HG03520 (cell line): ENCODE measurements at regions not wholly inside any gene's neighbourhood (a gene's known extent, or its start where the extent isn't known, plus 50 kb on each side); places are given as distances from the start of the nearest gene placed in this dataset.
"Not testable (repeated sequence)": the region's sequence is repeated elsewhere in the genome, so short reads cannot be mapped to it uniquely, and the experiment has no call there.

Source experiments
- ATAC-seq: cut with Tn5 transposase; IDR thresholded peaks from one replicate; pipeline ENCODE4 v1.9.1; 2021; ENCODE audit warnings: mild to moderate bottlenecking, moderate library complexity; ENCODE audit not compliant: unreplicated experiment

DNA sequence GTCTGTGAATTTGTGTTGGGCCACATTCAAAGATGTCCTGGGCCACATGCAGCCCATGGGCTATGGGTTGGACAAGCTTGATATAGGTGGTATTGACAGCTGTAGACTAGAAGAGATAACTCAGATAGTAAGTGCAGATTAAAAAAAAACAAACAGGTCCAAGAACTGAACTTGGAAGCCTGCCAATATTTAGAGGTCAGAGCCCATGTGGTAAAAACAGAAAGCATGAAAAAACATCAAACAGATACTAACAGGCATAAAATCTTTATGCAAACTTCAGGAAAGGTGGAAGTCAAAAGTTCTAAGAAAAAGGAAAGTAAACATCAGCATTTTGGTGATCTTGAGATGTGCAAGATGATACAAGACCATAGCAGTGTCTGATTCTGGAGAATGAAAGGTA, 155.1 kb upstream of the NR4A3 start:
- ATAC-seq, result no peak

DNA sequence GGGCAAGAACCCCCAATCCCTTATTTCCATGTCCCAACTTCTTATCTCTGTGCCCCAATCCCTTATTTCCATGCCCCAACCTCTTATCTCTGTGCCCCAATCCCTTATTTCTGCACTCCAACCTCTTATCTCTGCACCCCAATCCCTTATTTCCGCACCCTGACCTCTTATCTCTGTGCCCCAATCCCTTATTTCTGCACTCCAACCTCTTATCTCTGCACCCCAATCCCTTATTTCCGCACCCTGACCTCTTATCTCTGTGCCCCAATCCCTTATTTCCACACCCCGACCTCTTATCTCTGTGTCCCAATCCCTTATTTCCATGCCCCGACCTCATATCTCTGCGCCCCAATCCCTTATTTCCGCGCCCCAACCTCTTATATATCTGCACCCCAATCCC, 150.8 kb upstream of the NR4A3 start:
- ATAC-seq, result not testable (repeated sequence)

DNA sequence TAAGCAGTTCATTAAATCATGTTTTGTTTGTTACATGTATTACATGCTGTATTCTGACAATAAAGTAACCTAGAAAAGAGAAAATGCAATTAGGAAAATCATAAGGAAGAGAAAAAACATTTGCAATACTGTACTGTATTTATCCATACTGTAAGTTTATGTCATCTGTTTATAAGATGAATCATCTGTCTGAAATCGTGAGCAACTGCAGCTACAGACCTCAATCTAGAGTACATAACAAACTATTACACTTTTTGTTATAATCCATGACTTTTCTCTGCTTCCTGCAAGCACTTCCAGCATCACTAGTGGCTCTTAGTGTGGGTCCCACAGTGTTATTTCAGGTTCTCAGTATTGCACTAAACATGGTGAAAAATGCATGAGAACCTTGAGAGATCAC, 144.4 kb upstream of the NR4A3 start:
- ATAC-seq, result no peak

DNA sequence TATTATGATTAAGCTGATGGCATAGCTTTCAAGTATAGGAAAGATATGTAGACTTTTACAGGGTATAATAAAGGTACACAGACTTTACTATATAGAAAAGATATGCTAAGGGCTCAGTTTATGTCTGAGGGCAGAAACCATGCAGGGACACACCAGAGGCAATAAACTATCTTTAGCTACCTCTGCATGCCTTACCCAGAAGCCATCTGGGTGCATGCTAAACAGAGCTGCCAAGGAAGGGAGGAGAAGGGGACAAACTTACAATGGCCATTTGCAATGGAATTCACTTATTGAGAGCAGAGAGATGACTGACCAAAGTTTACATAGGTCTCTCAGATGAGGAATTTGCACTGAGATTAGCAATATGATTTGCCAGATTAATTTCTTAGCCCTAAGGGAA, 143.1 kb upstream of the NR4A3 start:
- ATAC-seq, result no peak

DNA sequence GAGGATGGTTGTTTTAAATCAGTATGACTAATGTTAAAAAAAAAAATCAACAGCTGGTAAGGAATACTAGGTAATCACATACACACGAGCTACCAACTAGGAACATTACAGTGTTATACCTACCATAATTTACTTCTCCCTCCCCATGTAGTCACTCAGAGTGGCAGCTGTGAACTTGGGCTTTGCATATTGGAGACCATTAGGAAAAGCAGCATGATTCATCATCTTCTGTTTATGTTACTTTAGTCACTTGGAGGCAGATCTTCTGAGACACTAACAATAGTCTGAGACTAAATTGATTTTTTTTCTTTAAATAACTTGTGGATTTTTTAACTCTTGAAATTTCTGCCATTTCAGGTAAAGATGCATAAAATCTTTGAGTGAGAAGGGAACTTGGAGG, 141.5 kb upstream of the NR4A3 start:
- no peak for ATAC-seq

DNA sequence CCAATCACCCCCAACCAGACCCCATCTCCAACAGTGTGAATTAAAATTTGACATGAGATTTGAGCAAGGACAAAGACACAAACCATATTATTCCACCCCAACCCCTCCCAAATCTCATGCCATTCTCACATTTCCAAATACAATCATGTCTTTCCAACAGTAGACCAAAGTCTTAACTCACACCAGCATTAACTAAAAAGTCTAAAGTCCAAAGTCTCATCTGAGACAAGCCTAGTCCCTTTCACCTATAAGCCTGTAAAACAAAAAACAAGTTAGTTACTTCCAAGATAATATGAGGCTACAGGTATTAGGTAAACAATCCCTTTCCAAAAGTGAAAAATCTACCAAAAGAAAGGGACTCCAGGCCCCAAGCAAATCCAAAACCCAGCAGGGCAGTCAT, 140.6 kb upstream of the NR4A3 start:
- no peak for ATAC-seq

DNA sequence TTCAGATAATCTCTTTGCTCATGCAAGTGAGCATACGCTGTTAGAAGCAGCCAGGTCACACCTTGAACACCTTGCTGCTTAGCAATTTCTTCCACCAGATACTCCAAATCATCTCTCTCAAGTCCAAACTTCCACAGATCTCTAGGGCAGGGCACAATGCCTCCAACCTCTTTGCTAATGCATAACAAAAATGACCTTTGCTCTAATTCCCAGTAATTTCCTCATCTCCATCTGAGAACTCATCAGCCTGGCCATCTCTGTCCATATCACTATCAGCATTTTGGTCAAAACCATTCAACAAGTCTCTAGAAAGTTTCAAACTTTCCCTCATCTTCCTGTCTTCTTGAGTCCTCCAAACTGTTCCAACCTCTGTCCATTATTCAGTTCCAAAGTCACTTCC, 139.3 kb upstream of the NR4A3 start:
- ATAC-seq, result no peak

DNA sequence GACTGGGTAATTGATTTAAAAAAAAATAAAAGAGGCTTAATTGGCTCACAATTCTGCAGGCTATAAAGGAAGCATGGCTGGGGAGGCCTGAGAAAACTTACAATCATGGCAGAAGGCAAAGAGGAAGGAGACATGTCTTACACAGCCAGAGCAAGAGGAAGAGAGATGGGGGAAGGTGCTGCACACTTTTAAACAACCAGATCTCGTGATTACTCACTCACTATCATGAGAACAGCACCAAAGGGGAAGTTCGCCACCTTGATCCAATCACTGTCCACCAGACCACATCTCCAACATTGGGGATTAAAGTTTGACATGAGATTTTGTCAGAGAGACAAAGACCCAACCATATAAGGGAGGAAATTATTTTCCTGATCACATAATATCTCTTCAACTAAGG, 138.8 kb upstream of the NR4A3 start:
- no peak for ATAC-seq

DNA sequence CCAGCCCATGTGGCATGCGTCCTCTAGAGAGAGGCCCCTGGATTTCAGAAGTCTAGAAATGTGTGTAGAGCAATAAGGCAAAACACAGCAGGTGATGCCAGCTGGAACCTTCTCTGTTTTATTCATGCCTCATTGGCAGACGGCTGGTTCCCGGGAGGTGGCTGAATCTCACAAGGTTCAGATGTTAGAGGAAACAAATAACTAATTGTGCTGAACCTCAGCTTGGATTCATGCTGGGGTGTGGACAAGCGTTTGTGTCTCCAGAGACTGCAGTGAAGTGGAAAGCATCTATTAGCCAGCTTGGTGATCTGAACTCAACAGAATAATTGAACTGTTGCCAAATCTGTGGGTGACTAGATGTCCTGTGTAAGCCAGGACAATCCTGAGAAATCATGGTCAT, 131.1 kb upstream of the NR4A3 start:
- ATAC-seq, result no peak

DNA sequence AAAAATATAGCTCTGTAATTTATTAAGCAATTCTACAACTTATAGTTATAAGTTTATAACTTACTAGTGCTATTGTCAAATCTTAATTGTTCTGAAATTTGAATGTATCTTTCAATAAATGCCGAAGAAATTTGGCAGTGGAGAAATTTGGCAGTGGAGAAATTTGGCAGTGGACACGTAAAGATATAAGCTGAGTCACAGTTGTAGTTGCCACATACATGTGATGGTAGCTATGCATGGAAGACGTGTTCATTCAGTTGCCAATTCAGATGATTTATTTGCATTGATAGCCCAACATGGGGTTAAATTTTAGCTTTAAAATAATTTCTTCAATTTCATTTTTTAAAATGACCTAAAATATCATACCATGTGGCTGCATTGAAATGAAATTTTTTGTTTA, 127.8 kb upstream of the NR4A3 start:
- no peak for ATAC-seq

DNA sequence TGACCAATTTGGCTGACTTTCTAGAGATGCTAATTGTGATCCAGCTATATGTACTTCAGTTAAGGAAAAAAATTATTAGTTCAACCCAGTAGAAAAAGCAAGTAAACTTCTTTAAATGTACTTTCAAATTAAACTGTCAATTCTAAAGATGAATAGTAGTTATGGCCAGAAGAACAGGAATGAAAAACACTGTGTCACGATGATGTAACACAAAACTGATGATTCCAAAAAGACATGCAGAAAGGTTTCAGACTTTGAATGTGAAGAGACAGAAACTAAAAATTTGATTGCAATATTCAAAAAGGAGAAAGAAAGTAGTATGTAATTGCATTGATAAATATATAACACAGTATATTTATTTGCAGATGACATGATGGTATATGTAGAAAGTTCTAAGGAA, 127.3 kb upstream of the NR4A3 start:
- no peak for ATAC-seq

DNA sequence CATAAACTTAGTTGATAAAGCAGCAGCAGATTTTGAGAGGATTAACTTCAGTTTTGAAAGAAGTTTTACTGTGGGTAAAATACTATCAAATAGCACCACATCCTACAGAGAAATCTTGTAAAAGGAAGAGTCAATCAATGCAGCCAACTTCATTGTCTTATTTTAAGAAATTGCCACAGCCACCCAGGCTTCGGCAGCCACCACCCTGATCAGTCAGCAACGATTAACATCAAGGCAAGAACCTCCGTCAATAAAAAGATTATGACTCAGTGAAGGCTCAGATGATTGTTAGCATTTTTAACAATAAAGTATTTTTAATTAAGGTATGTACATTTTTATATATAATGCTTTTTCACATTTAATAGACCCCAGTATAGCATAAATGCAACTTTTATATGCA, 122.3 kb upstream of the NR4A3 start:
- ATAC-seq, result no peak

DNA sequence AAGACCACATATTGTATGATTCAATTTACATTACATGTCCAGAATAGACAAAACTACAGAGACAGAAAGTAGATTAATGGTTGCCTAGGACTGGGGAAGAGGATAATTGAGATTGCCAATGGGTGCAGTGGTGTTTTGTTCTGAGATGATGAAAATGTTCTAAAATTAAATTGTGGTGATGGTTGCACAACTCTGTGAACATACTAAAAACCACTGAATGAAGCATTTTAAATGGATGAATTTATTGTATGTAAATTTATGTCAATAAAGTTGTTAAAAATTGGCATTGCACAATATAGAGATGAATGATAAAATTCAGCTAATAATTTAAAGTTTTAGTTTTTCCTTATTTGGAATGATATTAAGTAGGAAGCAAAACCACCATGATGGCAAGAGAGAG, 109.5 kb upstream of the NR4A3 start:
- ATAC-seq, result no peak

DNA sequence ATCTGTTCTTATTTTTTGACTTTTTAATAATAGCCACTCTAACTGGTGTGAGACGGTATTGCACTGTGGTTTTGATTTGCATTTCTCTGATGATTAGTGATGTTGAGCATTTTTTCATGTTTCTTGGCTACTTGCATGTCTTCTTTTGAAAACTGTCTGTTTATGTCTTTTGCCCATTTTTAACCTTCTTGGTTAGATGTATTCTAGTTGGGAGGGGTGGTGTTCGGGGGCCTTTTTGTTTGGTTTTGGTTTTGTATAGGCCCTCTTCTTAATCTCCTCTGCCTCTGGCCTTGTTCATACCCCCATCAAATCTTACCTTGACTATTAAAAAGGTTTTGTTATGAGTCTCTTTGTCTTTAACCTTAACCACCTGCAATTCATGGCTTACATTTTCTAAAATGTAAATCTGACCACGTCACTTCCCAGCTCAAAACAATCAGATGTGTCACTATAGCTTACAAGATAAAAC, 107.8 kb upstream of the NR4A3 start:
- no peak for ATAC-seq

DNA sequence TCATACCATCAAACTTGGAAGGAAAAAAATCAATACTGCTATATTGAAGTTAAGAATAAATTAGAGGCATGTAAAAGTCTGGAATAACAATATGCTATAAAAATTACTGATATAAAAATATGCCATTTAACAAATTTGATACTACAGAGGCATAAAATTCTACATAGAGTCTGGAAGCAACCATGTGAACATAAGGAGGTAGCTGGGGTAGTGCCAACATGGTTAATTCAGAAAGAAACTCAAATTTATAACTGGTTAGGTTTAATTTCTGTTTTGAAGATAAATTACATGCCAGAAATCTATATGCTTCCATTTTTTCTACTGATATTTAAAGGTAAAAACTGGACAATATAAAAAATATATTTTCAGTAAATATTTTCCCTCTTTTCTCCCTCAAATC, 103.1 kb upstream of the NR4A3 start:
- ATAC-seq, result no peak

DNA sequence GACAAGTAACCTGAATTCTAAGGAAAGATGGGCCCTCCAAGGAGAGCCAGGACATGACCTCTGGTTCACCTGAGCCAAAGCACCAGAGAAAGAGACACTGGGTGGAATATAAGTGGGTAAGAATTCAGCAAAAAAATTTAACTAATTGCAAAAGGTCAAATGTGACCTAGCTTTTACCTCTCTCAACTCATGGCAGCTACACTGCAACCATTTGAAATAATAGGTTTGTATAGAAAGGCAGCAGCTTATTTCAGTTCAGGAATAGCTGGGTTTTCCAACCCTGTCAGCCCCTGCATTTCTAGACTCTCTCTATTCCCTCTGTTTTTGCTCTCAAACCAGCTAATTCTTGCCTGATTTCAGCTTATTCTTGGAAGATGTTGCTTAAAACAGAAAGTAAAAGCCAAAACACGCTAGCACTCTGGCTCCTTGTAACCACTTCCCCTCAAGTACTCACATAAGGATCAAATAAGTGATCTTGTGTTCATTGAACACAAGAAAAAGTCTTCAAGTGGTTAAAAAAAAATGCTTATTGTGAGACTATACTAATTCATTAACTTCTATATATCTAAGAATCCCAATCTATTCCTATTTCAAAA, 101.1 kb upstream of the NR4A3 start:
- ATAC-seq, result peak; percentile 74

DNA sequence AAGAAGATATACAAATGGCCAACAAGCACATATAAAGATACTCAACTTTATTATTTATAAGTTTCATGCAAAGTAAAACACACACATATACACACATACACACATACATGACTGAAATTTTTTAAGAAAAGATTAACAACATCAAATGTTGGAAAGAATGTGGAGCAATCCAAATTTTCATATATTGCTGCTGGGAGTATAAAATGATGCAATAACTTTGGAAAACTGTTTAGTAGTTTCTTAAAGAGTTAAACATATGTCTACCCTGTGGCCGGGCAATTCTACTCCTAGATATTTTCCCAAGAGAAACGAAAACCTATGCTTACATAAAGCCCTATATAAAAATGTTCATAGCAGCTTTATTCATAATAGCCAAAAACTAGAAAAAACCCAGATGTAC, 99.8 kb upstream of the NR4A3 start:
- no peak for ATAC-seq

DNA sequence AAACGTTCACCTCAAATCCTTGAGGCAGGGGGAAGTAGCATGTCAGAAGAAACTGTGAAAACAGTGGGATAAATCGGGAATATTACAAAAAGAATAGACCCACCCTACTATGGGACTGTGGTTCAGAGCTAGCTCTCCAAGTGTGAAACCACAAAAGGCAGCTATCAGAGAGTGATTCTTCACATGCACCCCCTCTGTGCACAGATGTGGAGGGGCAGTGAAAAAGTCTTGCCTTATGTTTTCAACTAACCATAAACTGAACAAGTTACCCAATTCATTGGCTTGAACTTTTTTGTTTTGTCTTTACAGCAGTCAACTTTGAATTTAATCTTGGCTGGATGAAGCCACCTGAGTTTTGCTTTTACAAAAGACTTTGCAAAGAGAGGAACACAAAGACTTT, 98.8 kb upstream of the NR4A3 start:
- no peak for ATAC-seq

DNA sequence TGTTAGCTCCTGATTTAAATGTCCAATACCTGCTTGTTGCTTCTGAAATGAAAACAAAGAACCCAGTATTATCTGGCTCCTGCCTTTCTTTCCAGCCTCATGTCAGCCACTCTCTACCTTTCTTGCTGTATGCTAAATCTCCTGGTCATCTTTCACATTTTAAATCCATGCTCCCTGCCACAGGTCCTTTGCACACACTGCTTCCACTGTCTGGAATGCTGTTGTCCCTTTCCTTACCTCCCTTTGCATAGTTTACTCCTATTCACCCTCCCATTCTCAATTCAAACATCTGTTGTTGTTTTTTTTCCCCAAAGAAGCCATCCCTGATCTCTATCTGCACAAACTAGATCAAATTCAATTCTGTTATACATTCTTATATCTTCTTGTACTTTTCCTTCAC, 97.0 kb upstream of the NR4A3 start:
- no peak for ATAC-seq

DNA sequence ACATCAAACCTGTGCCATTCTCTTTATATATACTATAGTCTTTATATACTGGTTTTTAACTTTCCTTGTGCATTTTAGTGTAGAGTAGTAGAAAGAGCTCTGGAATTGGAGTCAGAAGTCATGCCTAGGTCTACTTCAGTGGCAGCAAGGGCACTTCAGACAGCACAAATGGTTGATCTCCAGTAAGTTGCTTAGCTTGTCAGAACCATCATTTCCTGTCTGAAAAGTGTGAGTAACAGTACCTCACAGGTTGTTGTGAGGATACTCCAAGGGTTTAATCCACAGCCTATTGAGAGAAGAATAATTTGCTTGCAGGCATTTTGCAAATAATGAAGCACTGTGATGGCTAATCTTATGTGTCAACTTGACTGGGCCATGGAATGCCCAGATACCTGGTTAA, 95.8 kb upstream of the NR4A3 start:
- ATAC-seq, result no peak

DNA sequence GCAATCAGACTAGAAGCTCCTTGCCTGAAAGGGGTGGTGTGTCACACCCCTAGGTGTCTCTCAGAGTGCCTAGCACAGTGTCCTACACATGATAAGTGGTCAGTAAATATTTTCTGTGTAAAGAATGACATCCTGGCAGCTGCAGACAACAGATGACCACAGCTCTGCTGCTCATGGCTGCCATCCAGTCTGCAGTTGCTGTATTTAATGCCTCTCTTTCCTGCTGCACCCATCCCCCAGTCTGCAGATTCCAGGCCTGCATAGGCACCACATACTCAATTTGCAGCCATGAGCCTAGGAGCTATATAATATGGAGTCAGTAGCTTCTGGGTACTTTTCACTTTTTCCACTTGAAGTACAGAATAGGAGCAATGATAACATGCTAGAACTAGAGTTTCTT, 94.9 kb upstream of the NR4A3 start:
- ATAC-seq, result no peak

DNA sequence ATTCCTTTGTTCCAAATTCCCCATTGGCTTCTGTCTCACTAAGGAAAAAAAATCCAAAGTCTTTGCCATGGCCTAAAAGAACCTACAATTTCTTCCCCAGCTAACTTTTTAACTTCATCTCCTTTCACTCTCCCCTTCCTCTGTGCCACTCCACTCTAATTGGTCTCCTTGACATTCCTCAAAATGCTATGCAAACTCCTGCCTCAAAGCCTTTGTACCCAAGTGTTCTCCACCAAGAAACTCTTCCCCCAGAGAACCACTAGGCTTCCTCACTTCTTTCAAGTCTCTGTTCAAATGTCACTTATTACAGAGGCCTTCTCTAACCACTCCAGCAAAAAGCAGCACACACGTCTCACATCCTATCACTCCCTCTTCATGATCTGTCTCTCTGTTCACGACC, 91.6 kb upstream of the NR4A3 start:
- ATAC-seq, result no peak

DNA sequence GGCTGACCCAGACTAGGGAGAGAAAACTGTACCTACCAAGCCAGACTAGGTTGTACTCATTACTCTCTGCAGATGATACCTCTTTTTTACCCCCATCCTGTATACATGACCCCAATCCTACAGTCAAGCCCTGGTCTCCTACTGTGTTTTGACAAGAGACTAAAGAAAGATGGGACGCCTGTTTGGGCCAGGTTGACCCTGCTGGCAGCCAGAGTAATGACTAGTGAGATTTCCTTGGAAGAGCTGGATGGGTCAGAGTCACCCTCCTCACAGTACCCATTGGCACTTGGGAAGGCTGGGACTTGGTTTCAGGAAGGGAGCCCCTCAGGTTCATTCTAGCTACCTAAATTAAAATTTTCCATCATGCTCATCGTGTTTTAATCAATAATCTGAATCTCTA, 89.7 kb upstream of the NR4A3 start:
- no peak for ATAC-seq

DNA sequence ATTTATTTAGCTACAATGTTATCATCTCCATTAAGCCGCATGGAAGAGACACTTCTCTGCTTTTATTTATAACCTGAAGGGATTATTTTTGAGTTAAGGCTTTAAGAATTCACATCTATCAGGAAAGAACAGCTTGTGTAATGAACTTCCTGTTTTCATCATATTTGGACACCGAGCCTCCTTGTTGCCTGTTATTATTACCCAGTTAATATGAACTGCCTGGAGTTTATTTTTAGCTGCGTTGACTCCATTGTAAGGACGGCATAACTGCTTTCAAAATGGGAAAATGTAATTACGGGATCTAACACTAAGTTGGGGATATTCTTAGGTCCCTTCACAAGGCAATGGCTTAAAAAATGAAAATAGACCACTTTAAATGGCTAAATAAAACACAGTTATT, 89.0 kb upstream of the NR4A3 start:
- no peak for ATAC-seq
